Activated CD4-positive, alpha-beta T cell treated with anti-CD3 and anti-CD28 coated beads, Interleukin-2, Interleukin-6, amounts not matched to agents 100 ng/mL and 50 ng/mL, durations not matched to agents 16 hours and 8 hours (primary cell): ENCODE measurements at regions not wholly inside any gene's neighbourhood (a gene's known extent, or its start where the extent isn't known, plus 50 kb on each side); places are given as distances from the start of the nearest gene placed in this dataset.
"Not testable (repeated sequence)": the region's sequence is repeated elsewhere in the genome, so short reads cannot be mapped to it uniquely, and the experiment has no call there.

Experiments used
- DNase-seq: peaks from one replicate; pipeline ENCODE4 v3.0.0-alpha.2; 2020

DNA sequence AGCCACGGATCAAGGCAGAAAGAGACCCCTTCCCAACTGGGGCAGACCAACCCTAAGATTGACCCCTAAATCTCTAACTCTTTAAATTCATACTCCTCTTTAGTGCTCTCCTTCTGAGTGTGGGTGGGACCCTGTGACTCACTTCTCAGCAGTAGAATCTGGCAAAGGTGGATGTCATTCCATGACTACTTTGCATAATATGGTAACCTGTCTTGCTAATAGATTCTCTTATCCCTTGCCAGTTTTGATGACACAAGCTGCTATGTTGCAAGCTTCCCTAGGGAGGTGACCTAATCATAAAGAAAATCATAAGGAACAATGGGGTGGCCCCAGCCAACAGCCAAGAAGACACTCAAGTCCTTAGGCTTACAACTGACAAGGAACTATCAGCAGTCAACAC lies 155.4 kb upstream of the VWC2 start:
- no peak for DNase-seq

DNA sequence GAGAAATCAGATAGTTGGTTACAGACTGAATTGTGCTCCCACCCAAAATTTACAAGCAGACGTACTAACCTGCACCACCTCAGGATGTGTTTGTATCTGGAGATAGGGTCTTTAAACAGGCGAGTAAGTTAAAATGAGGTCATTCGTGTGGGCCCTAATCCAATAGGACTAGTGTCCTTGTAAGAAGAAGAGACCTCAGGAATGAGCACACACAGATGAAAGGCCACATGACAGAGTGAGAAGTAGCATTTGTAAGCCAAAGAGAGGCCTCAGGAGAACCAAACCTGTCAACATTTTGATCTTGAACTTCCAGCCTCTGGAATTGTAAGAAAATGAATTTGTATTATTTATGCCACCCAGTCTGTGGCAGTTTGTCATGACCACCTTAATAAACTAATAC lies 149.5 kb upstream of the VWC2 start:
- no peak for DNase-seq

DNA sequence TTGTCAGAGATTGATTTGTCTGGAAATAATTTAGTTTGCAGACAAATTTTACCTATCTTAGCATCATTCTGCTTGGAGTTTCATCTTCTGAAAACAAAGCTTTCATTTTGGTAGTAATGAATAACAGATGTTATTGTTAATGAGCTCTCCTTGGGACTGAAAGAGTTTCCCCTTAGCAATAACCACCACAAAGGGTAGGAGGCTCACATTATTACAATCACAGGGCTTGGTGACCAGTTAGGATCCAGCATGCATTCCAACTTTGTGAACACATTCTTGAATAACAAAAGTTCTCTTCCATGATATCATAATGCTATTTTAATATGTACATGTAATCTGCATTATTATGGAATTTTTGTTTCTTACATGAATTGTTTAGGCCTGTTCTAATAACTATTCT lies 148.8 kb upstream of the VWC2 start:
- no peak for DNase-seq

DNA sequence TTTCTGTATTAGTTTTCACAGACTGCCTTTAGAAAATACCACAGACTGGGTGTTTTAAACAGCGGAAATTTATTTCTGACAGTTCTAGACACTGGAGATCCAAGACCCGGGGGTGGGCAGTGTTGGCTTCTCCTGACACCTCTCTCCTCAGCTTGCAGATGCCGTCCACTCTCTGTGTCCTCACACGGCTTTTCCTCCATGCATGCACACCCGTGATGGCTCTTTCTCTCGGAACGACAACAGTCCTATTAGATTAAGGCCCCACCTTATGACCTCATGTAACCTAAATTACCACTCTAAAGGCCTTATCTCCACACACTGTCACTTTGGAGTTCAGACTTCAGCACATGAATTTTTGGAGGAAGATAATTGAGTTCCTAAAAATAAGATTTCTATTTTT lies 142.9 kb upstream of the VWC2 start:
- no peak for DNase-seq

DNA sequence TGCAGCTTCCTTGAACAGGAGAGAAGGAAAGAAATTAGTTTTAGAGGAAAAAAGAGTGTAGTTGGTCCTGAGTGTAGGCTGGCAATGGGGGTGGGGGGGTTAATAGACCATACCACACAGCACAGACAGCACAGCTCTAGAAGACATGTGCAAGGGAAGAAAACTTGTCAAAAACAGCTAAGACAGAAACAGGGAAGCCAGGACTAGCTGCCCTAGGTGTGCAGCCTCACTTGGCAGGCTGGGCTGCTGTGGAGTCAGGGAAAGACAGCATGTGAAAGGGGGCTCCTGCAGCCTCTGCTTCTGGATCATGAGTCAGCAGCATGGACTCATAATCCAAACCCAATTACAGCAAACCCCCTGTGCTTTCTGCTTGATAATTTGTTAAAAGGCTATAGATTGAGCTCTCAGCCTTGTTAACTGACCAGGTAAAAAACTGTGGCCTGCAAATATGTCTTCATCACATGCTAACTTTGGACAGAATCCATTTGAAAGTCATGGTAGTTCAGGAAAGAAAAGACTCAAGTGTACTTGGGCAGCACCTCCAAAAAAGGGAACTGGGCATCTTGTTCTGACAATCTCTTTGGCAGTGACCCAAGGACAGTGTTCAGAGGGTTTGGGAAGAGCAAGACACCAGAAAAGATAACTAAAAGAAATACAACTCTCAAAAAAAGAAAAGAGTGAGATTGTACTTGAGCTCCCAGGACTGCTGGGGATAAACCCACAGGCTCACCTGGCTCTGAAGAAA lies 142.2 kb upstream of the VWC2 start:
- no peak for DNase-seq

DNA sequence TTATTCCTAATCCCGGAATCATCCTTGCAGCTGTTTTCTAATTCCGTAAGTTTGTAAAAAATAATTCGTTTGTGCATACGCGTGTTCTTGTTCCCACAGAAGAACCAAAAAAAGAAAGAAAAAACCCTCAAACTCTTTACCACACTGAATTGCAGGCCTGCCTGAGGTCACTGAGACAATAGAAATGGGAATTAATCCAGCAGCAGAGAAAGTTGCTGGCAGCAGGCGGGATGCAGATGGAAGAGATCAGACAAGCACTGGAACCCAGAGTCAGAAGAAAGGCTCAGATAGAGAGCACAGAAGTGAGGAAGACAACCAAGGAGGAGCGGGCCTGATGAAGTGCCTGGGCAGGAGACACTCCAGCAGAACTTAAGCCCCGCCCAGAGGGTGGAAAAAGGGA lies 141.5 kb upstream of the VWC2 start:
- DNase-seq: no peak

DNA sequence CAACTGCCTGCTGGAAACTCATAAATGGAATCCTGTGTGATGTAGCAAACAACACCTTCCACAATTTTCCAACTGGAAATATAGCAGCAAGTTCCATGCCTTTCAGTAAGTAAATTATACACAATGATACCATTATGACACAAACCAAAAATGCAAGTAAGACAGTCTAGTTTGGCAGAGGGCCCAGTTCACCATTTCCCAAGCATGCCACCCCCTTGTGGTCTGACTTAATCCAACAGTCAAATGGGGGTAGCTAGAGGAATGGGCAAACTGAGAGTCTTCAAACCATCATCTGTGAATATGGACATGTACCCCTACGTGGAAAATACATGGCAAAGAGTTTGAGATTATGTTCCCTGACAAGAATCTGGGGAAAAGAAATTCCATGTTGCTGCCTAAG lies 137.6 kb upstream of the VWC2 start:
- DNase-seq: no peak

DNA sequence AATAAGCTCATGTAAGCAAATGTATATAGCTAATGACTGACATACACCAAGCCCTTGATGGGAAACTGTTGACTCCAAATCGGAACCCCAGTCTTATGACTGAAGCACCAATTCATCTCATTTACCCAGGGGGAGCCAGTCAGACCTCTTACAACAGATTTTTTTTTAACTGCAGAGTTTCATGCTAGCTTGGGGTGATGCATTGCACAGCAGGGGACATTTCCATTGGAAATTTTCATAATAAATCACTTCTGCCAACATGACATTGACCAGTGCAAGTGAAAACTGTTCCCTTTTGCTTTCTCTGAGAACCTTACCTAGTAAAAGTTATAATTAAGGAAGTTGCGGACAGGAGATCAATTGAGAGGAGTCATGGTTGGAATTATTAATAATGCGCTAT lies 137.0 kb upstream of the VWC2 start:
- DNase-seq: no peak

DNA sequence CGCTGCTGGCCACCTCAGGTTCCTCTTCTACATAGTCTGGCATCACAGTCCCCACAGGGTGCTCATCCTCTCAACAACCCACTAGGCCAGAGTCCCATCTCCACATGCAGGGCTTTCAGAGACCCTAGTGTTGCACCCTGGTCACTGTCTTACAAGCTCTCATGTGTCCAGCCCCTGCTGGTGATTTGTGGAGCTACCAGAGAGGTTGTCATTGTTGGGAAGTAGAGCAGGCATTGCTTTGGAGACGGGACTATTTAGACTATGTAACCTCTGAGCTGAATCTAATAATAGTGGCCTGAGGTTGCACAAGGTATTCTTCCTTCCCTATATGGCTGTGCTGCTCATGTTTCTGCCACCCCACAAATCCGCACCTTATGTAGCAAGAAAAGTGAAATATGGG lies 135.3 kb upstream of the VWC2 start:
- no peak for DNase-seq

DNA sequence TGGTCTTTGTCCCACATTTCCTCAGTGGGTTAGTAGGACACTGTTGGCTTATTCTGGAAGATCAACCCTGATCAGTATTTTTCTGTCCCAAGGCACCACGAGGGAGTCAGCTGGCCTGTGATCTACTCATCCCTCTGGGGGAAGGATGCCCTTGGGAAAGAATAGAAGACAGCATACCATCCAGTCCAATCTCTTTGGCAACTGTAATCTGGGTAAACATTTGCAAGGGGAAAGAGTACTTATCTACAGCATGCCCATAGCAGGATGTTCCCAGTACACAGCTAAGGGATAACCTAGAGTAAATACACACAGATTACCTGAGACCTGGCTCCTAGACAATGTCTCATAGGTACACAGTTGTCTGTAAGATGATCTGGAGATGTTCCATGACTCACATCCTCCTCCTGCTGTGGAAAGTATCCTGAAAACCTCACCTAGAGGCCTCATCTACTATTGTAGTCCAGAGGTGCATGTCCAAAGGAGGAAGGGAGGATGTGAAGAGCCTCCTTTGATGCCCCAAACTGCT lies 134.3 kb upstream of the VWC2 start:
- no peak for DNase-seq

DNA sequence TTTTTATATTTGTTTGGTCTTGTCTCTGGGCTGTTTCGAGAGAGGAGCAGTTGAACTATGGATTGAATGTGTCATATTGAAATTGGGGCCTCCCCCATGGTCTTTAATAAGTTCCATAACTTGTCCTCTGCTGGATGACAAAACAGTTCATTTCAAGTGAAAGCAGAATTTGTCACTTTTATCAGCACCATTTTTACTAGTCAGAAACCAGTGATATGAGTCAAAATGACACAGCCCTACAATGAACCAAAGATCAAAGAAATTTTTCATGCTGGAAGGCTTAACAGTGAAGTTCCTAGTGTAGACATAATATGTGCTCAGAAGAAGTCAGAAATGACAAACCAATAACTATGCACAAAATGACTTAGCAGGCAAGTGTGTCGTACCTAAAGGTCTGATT lies 133.6 kb upstream of the VWC2 start:
- DNase-seq: no peak

DNA sequence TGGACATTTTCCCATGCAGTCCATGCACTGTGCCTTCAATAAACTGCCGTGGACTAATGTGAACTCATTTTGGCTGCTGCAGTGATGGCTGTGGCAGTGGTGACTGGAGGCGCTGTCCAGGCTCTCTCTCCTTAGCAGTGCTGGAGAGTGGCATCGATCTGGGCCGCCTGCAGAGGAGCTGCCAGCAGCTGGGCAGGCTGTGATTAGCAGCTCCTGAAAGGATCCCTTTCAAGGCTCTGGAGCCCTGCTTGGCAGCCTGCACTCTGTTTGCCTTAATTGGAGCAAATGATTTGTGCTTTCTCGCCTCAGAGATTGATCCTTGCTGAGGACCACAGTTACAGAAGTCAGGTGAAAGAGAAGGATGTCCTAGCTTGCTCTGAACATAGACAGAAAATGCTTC lies 130.1 kb upstream of the VWC2 start:
- DNase-seq: no peak

DNA sequence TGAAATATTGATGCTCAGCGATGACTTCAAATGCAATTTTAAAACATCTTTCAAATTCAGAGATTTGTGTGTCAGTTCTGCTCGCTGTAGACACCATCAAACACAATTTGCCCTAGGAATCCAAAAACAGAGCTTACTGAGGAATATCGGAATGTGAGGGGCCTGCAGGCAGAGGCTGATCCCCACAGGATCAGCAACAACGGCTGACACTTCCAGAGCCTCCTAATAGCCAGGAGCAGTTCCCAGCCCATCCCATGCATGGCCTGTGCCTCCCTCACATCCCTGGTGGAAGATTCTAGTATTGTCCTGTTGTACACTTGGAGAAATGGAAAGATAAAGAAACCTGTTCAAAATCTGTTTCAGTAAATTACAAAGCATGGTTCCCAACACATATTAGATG lies 129.7 kb upstream of the VWC2 start:
- no peak for DNase-seq

DNA sequence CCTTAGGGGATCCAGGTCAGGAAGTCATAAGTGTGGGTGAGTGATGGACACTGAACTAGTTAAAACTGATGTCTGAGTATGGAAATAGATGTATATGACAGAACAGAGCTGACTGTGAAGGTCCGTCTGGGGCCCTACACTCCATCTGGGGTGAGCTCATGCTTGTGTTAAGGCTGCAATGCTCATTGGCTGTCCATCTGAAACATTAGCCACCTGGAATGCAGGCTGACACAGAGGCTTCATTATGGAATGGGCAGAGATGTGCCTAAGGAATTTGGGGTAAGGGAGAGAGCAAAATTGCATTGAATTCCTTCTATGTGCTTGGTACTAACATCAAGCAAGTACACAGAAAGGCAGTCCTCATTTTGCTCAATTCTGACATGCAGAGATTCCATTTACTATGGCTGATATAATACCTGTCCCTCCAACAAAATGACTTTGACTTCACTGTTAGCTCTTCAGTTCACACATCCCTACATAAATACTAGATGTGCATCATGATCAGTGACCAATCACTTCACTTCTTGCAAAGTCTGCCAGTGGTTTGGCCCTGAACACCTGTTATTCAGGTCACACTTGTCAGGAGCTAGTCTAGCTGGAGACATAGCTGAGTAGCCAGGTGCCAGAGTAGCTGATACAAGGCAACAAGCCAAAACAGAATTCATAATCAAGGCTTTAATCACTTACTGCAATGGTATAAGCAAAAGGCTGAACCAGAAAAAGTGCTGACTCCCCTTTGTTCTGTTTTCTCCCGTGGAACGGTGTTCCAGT lies 128.9 kb upstream of the VWC2 start:
- DNase-seq: no peak

DNA sequence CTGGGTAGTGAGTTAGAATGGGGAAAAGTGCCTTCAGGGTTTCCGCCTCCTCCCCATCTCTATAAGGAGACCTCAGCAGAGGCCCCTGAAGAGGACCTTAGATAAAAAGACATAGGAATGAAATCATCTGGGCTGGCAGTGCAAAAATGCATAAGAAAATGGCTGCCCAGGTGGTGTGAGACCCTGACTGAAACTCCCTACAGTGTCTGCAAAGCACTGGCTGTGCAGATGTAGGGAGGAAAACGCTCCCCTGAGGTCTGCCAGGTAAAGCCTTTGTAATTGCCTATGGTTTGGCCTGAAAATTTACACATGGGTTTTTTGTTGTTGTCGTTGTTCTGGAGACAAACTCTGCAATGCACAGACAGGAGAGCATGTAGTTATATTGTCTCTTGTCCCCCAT lies 128.1 kb upstream of the VWC2 start:
- no peak for DNase-seq

DNA sequence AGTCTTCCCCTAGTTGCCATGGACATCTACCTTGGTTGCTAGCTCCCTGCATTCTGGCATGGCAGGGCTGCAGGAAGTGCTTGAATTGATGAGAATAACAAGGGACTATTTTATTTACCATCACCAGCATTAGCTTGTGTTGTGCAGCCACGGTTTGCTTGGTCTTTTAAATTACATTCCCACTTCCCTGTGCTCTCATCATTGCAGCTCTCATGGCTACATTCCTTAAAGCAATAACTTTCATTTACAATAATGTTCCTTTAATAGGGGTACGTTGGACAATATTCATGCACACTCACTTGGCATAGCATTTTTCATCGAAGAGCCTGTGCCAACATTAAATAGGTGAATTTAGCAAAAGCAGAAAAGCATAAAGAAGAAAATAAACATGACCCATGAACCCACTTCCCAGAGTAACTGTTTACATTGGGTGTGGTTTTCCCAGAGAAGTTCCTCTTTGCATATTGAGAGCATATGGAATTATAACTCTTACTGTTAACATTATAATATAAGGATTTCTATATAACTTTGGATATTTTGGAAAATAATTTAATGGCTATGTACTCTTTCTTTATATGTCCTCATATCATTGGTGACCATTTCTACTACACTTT lies 113.2 kb upstream of the VWC2 start:
- no peak for DNase-seq

DNA sequence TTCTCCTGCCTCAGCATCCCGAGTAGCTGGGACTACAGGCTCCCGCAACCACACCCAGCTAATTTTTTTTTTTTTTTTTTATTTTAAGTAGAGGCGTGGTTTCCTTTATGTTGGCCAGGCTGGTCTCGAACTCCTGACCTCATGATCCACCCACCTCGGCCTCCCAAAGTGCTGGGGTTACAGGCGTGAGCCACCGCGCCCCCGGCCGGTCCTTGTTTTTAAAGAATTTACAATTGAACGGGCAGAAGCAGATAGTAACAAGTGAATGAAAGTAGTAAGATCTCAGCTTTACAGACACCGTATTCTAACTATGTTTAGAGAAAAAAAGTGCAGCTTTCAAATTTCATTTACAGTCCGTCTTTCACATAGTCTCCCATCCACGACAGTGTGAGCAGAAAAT lies 112.5 kb upstream of the VWC2 start:
- DNase-seq: no peak

DNA sequence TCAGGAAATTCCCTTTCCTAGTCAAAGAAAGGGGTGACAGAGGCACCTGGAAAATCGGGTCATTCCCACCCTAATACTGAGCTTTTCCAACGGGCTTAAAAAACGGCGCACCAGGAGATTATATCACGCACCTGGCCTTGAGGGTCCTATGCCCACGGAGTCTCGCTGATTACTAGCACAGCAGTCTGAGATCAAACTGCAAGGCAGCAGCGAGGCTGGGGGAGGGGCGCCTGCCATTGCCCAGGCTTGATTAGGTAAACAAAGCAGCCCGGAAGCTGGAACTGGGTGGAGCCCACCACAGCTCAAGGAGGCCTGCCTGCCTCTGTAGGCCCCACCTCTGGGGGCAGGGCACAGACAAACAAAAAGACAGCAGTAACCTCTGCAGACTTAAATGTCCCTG lies 107.5 kb upstream of the VWC2 start:
- not testable (repeated sequence) for DNase-seq

DNA sequence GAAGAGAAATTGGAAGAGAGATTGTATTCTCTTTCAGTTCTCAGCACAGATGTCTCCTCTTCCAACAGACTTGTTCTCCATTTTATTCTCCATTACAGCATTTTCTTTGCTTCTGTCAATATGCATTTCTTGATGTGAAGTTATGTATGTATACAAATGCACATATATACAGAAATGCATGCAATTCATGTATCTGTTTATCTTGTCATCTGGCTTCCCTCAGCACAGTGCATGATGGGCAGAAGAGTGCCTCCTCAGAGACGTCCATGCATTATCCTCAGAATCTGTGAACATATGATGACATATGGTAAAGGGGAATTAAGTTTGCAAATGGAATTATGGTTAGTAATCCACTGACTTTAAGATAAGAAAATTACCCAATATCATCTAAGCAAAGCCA lies 106.7 kb upstream of the VWC2 start:
- no peak for DNase-seq

DNA sequence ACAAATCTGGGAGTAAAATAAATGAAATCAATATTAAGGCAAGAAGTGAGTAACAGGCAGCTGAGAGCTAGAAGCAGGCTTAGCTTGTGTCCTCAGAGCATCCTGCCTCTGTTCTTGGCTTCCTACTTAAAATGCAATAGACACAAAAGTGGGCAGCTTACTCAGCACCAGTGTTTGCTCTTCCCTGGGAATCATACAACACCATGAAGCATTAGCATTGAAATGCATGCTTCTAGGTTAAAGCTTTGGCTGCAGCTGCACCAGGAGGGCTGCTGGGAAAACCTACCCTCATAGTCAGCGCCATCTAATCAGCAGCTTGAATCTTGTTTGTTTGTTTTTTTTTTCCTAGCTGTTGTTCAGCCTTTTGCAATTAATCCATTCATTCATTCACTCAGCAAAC lies 104.2 kb upstream of the VWC2 start:
- DNase-seq: no peak

DNA sequence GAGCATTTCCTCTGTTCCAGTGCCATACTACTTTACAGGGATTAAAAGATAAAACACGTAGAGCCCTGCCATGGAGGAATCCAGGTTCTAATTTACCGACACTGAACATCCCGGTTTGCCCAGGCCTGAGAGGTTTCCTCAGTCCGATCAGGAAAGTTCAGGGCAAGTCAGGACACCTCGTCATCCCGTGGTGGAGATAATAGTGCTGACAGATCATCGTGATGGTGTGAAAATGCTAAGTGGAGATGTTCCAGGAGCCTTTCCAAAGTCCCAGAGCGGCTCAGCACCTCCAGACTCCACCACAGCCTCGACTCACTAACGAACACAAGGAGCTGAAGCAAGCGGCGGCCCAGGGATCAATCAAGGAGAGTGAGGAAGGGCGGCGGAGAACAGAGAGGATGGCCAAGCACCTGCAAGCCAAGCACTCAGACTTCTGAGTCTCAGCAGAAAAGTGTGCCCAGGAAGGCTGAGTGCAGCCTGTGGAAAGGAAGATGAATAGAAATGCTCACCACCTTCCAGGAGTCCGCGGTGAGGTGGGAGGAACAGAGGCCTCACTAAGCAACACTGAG lies 103.7 kb upstream of the VWC2 start:
- no peak for DNase-seq

DNA sequence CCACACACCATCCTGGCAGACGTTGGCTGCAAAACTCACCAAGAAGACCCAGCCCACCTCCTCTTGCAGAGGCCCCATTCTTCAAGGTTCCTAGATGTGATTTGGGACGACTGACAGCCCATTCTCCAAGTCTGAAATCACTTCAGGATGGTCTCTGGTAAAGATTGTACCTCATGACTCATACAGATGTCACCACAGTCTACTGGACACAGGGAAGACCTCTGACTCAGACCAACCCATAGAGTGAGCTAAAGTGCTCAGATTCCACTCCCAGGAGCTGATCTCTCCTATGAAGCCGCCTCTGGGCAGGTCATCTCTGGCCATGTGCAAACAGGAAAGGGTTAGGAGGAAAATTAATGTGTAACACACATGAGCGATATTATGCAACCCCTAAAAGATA lies 102.4 kb upstream of the VWC2 start:
- DNase-seq: no peak

DNA sequence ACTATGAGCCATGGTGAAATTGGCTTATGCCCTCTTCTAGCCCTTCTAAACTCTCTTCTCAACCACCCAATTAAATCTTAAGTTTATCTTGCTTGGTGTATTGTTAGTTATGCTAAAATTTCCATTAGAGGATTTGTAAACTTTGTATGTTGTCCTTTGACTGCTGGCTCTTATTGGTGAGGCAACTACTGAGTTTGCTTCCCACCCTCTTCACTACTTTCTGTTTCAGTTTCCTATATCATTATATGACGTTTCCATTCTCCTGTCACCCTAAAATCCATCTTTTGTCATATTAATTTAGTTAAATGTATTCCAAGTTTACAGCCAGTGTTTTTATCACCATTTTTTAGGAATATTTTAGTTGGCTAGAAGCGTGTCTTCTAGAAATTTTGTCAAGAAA lies 80.9 kb upstream of the VWC2 start:
- no peak for DNase-seq

DNA sequence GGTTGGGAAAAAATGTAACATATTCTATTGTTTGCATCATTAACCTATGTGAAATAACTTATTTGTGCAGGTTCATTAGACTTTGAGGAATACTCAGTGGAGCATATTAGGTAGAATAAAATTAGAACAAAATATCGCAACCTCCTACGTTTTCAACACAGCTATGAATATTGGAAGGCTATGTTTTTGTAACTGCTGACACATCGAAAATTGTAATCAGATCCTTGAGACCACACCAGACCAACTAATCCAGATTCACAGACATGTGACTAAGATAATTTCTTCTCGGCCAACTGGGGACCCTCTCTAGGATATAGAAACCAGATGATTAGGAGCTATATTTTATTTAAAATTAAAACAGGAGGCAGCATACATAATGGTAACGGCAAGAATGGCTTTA lies 77.5 kb upstream of the VWC2 start:
- no peak for DNase-seq
